NCI-H345 treated with DMSO at 0.1 percent for 48 hours (cell line): ENCODE measurements at regions not wholly inside any gene's neighbourhood (a gene's known extent, or its start where the extent isn't known, plus 50 kb on each side); places are given as distances from the start of the nearest gene placed in this dataset.

ENCODE experiments used
- DNase-seq: peaks from one replicate; lab custom pipeline; 2025; ENCODE audit not compliant: unreplicated experiment; lab: John Stamatoyannopoulos, UW

GRCh38 chr6:50102676-50103075 is 52.9 kb upstream of the DEFB112 start:
- DNase-seq = no peak

GRCh38 chr6:50110587-50110986 is 60.9 kb upstream of the DEFB112 start:
- no peak for DNase-seq

- DNase-seq = no peak
Observed at GRCh38 chr6:50112981-50113857, 63.5 kb upstream of the DEFB112 start.

- no peak for DNase-seq
Observed at GRCh38 chr6:50116390-50116789, 66.7 kb upstream of the DEFB112 start.

GRCh38 chr6:50116797-50117542 is 67.2 kb upstream of the DEFB112 start:
- DNase-seq = peak; percentile 70

- DNase-seq = no peak
Observed at GRCh38 chr6:50120300-50120699, 70.6 kb upstream of the DEFB112 start.

- no peak for DNase-seq
Observed at GRCh38 chr6:50123688-50124087, 74.0 kb upstream of the DEFB112 start.

GRCh38 chr6:50124572-50124971 is 74.8 kb upstream of the DEFB112 start:
- DNase-seq = no peak

- peak; percentile 49 for DNase-seq
Observed at GRCh38 chr6:50128420-50129005, 78.8 kb upstream of the DEFB112 start.

GRCh38 chr6:50135968-50136367 is 86.2 kb upstream of the DEFB112 start:
- no peak for DNase-seq

GRCh38 chr6:50141100-50141499 is 91.4 kb upstream of the DEFB112 start:
- DNase-seq = no peak

- no peak for DNase-seq
Observed at GRCh38 chr6:50143011-50143719, 93.4 kb upstream of the DEFB112 start.

- no peak for DNase-seq
Observed at GRCh38 chr6:50145125-50145524, 95.4 kb upstream of the DEFB112 start.

- DNase-seq = no peak
Observed at GRCh38 chr6:50147371-50147770, 97.6 kb upstream of the DEFB112 start.

GRCh38 chr6:50180646-50181045 is 130.9 kb upstream of the DEFB112 start:
- DNase-seq = no peak

- DNase-seq = peak; percentile 8
Observed at GRCh38 chr6:50185006-50185405, 135.3 kb upstream of the DEFB112 start.

- peak; percentile 74 for DNase-seq
Observed at GRCh38 chr6:50187351-50187921, 137.7 kb upstream of the DEFB112 start.

GRCh38 chr6:50198245-50198644 is 148.5 kb upstream of the DEFB112 start:
- DNase-seq = no peak

GRCh38 chr6:50202766-50203165 is 153.0 kb upstream of the DEFB112 start:
- DNase-seq = no peak

GRCh38 chr6:50211582-50211981 is 161.9 kb upstream of the DEFB112 start:
- DNase-seq = no peak

GRCh38 chr6:50213146-50213545 is 163.4 kb upstream of the DEFB112 start:
- DNase-seq = no peak
